Fibroblast of lung (primary cell): ENCODE measurements at regions not wholly inside any gene's neighbourhood (a gene's known extent, or its start where the extent isn't known, plus 50 kb on each side); places are given as distances from the start of the nearest gene placed in this dataset.

ENCODE experiments used
- DNase-seq, 2 donors: peaks; one replicate each; pipeline versions ENCODE4 v3.0.0 to v3.0.0-alpha.2; 2010; ENCODE audit warnings: low read depth in 2 of 2
- H2AFZ ChIP-seq: 2 replicates; pipeline ENCODE4 v1.5.1; 2012; ENCODE audit warnings: low read length, control low read depth, inconsistent platforms
- H3K27ac ChIP-seq: 2 replicates; pipeline ENCODE4 v1.5.1; 2011; ENCODE audit warnings: low read length, control low read depth; ENCODE audit not compliant: insufficient read depth
- H3K27me3 ChIP-seq: 2 replicates; pipeline ENCODE4 v1.5.1; 2011; ENCODE audit warnings: mild to moderate bottlenecking, low read length; ENCODE audit not compliant: control insufficient read depth, insufficient read depth
- H3K36me3 ChIP-seq: 2 replicates; pipeline ENCODE4 v1.5.1; 2011; ENCODE audit warnings: low read length; ENCODE audit not compliant: control insufficient read depth, insufficient read depth
- H3K4me1 ChIP-seq: 2 replicates; pipeline ENCODE4 v1.5.1; 2011; ENCODE audit warnings: low read length; ENCODE audit not compliant: control insufficient read depth, insufficient read depth; ENCODE audit errors: extremely low read depth
- H3K4me2 ChIP-seq: 2 replicates; pipeline ENCODE4 v1.5.1; 2011; ENCODE audit warnings: low read length, control low read depth; ENCODE audit not compliant: insufficient read depth; ENCODE audit errors: extremely low read depth
- H3K4me3 ChIP-seq, 4 experiments: fragments of 200-600 bp in 1 of 4; sonication (generic) in 1 of 4; replicated peaks in 1 of 4; 2 replicates each; pipeline ENCODE4 v1.5.1; 2011 to 2016; ENCODE audit warnings: low read length in 4 of 4, low read depth in 3 of 4, mild to moderate bottlenecking in 3 of 4, control low read depth in 2 of 4, inconsistent platforms in 1 of 4, mixed read lengths in 1 of 4; ENCODE audit not compliant: insufficient read depth in 1 of 4; ENCODE audit errors: control extremely low read depth in 1 of 4
- H3K79me2 ChIP-seq: 2 replicates; pipeline ENCODE4 v1.5.1; 2012; ENCODE audit warnings: mild to moderate bottlenecking, low read length, inconsistent platforms; ENCODE audit not compliant: control insufficient read depth, insufficient read depth
- H3K9ac ChIP-seq: 2 replicates; pipeline ENCODE4 v1.5.1; 2011; ENCODE audit warnings: mild to moderate bottlenecking, low read length, control low read depth; ENCODE audit not compliant: insufficient read depth
- H3K9me3 ChIP-seq: 2 replicates; pipeline ENCODE4 v1.5.1; 2012; ENCODE audit warnings: low read depth, low read length; ENCODE audit not compliant: control insufficient read depth, insufficient read depth
- H4K20me1 ChIP-seq: 2 replicates; pipeline ENCODE4 v1.5.1; 2011; ENCODE audit warnings: low read length; ENCODE audit not compliant: control insufficient read depth, insufficient read depth; ENCODE audit errors: extremely low read depth
- EZH2 ChIP-seq: IDR thresholded peaks from 2 replicates; pipeline ENCODE4 v1.5.1; 2012; ENCODE audit warnings: low read length, control low read depth, mild to moderate bottlenecking; ENCODE audit errors: missing control alignments
- TF ChIP-seq, protein P1 (sequence below), 2 donors: IDR thresholded peaks in 1 of 2; conservative IDR thresholded peaks in 1 of 2; 1 replicate in 1 of 2; 2 replicates in 1 of 2; pipeline ENCODE4 v1.5.1; 2011 to 2012; ENCODE audit warnings: low read length in 2 of 2, control low read depth in 1 of 2, inconsistent platforms in 1 of 2, low read depth in 1 of 2, mild to moderate bottlenecking in 1 of 2

DNA sequence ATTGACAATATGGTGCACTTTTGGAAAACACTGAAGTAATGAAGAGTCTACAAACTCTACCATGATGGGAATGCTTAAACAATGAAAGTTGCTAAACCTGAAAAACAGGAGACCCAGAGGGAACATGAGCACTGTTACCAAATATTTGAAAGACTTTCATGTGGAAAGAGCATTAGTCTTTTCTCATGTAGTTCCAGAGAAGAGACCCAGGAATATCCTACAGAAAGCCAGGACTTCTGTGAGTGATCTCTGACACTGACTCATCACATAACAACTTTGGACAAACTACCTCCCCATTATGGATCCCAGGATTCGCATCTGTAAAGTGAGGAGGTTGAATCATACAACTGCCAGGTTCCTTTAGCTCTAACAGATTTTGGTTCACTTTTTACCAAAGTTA lies 62.2 kb downstream of the FAM181B start:
- H3K27me3 ChIP-seq: no peaks in the 10 kb centered on the region
- H3K79me2 ChIP-seq: no peaks in the 10 kb centered on the region
- H3K4me3 ChIP-seq: no peak overlapping the region
- no peaks in the 10 kb centered on the region for H3K4me1 ChIP-seq
- DNase-seq: no peak
- TF ChIP-seq, protein P1, sequence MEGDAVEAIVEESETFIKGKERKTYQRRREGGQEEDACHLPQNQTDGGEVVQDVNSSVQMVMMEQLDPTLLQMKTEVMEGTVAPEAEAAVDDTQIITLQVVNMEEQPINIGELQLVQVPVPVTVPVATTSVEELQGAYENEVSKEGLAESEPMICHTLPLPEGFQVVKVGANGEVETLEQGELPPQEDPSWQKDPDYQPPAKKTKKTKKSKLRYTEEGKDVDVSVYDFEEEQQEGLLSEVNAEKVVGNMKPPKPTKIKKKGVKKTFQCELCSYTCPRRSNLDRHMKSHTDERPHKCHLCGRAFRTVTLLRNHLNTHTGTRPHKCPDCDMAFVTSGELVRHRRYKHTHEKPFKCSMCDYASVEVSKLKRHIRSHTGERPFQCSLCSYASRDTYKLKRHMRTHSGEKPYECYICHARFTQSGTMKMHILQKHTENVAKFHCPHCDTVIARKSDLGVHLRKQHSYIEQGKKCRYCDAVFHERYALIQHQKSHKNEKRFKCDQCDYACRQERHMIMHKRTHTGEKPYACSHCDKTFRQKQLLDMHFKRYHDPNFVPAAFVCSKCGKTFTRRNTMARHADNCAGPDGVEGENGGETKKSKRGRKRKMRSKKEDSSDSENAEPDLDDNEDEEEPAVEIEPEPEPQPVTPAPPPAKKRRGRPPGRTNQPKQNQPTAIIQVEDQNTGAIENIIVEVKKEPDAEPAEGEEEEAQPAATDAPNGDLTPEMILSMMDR (conservative IDR thresholded peaks at IDR 0.05 in 1 of 2, IDR thresholded peaks at IDR 0.05 in 1 of 2; ENCODE audit: low read depth in 1 of 2, low read length in 2 of 2): no peak
- TF ChIP-seq EZH2: no peak
- no peak overlapping the region for H2AFZ ChIP-seq
- no peaks in the 10 kb centered on the region for H4K20me1 ChIP-seq
- no peak overlapping the region for H3K9ac ChIP-seq
- no peak overlapping the region for H3K27ac ChIP-seq
- no peaks in the 10 kb centered on the region for H3K9me3 ChIP-seq
- no peak overlapping the region for H3K4me2 ChIP-seq
- no peaks in the 10 kb centered on the region for H3K36me3 ChIP-seq

DNA sequence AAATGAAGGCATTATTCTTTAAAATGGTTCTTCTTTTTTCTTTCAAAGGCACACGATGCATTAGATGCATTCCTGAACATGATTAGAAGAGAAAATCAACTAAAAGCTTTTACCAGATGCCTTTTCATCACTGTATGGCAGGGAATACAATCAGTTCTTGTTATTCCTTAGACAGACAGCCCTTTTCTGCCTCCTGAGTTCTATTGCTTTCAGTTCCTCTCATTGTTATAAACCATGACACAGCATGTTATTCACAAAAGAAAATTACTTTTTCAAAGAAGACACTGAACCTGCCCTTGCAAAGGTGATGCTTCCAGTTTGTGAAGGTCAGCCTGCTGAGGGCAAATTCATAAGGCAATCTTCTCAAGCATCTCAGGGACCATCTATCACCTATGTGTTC lies 70.1 kb downstream of the FAM181B start:
- no peak for TF ChIP-seq EZH2
- TF ChIP-seq, protein P1 (conservative IDR thresholded peaks at IDR 0.05 in 1 of 2, IDR thresholded peaks at IDR 0.05 in 1 of 2; ENCODE audit: low read depth in 1 of 2, low read length in 2 of 2): no peak
- H3K9ac ChIP-seq: no peak overlapping the region
- no peak overlapping the region for H2AFZ ChIP-seq
- no peaks in the 10 kb centered on the region for H3K27me3 ChIP-seq
- no peaks in the 10 kb centered on the region for H3K9me3 ChIP-seq
- no peaks in the 10 kb centered on the region for H3K36me3 ChIP-seq
- no peak overlapping the region for H3K4me2 ChIP-seq
- no peak overlapping the region for H3K27ac ChIP-seq
- no peaks in the 10 kb centered on the region for H3K79me2 ChIP-seq
- H3K4me1 ChIP-seq: no peaks in the 10 kb centered on the region
- no peaks in the 10 kb centered on the region for H4K20me1 ChIP-seq
- no peak for DNase-seq
- H3K4me3 ChIP-seq: no peak overlapping the region

DNA sequence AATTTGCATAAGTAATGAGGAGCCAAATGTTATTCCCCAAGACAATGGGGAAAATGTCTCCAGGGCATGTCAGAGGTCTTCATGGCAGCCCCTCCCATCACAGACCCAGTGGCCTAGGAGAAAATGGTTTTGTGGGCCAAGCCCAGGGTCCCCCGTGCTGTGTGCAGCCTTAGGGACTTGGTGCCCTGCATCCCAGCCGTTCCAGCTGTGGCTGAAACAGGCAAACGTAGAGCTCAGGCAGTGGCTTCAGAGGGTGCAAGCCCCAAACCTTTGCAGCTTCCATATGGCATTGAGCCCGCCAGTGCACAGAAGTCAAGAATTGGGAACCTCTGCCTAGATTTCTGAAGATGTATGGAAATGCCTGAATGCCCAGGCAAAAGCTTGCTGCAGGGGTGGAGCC lies 79.9 kb downstream of the FAM181B start:
- Histone ChIP-seq H3K4me1 (no peaks in the 10 kb centered on the region), H3K4me2 (no peak overlapping the region), H3K9me3 (no peaks in the 10 kb centered on the region), H3K4me3 (no peak overlapping the region), H3K9ac (no peak overlapping the region), H4K20me1 (no peaks in the 10 kb centered on the region), H3K36me3 (no peaks in the 10 kb centered on the region), H3K27ac (no peak overlapping the region), H3K79me2 (no peaks in the 10 kb centered on the region), H3K27me3 (no peaks in the 10 kb centered on the region), H2AFZ (no peak overlapping the region)
- no peak for TF ChIP-seq EZH2
- TF ChIP-seq, protein P1 (conservative IDR thresholded peaks at IDR 0.05 in 1 of 2, IDR thresholded peaks at IDR 0.05 in 1 of 2; ENCODE audit: low read depth in 1 of 2, low read length in 2 of 2): no peak
- no peak for DNase-seq
